ENCODE measurements at regions not wholly inside any gene's neighbourhood (a gene's known extent, or its start where the extent isn't known, plus 50 kb on each side); places are given as distances from the start of the nearest gene placed in this dataset.

DNA sequence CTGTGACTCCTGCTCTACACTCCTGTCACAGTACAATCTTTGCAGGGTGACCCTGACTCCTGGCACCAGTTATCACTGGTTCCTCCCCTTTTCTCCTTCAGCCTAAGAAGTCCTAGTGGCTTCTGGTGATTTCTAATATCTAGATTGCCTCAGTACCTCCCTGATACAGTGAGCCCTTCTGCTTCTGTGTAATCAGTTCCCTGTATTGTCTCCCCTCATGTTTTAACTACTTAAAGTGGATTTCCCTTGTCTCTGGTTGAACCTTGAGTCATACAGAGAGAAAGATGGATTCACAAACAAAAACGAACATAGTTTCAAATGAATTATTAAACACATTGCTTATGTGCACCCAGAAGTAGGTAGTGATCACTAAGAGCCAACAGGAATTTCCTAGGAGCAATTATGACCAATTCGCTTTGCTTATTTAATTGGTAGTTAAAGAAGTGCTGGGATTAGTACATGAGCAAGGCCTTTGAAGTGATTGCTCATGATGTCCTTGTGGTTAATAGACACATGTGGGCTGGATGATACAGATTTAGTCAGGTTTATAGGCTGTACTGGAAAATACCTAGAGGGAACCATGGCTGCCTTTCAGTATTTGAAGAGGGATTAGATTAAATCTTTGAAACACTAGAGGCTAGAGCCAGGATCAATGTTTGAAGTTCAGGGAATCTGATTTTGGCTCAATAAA lies 145.8 kb upstream of the MEF2C start:
- intact Hi-C loops (cut with micrococcal nuclease): no loop called here
- no peak overlapping the region for H3K27ac ChIP-seq (replicated peaks)
- H3K4me1 ChIP-seq: no peaks in the 10 kb centered on the region
- H3K27me3 ChIP-seq (ENCODE audit: low read depth): no peaks in the 10 kb centered on the region
- TF ChIP-seq, protein P1, sequence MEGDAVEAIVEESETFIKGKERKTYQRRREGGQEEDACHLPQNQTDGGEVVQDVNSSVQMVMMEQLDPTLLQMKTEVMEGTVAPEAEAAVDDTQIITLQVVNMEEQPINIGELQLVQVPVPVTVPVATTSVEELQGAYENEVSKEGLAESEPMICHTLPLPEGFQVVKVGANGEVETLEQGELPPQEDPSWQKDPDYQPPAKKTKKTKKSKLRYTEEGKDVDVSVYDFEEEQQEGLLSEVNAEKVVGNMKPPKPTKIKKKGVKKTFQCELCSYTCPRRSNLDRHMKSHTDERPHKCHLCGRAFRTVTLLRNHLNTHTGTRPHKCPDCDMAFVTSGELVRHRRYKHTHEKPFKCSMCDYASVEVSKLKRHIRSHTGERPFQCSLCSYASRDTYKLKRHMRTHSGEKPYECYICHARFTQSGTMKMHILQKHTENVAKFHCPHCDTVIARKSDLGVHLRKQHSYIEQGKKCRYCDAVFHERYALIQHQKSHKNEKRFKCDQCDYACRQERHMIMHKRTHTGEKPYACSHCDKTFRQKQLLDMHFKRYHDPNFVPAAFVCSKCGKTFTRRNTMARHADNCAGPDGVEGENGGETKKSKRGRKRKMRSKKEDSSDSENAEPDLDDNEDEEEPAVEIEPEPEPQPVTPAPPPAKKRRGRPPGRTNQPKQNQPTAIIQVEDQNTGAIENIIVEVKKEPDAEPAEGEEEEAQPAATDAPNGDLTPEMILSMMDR (IDR thresholded peaks at IDR 0.05; ENCODE audit: borderline replicate concordance): no peak
- H3K4me3 ChIP-seq: no peak overlapping the region
- no peak for DNase-seq
- H3K36me3 ChIP-seq: no peaks in the 10 kb centered on the region
- no peaks in the 10 kb centered on the region for H3K9me3 ChIP-seq (replicated peaks)

DNA sequence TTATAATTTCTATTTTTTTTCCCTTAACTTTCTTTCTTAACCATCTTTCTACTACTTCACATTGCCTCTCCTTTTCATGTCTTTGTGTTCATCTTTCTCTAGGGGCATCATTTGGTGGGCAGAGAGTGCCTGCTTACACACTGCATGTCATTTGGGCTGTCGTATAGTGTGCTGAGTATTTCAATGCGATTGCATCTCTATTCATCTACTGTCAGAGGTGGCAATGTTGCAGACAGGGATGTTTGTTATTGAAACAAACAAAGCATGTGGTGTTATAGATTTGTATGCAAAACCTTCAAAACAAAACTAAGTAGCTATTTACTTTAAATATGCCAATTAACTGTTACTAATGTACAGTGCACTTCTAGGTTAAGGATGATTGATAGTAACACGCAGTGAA lies 141.1 kb upstream of the MEF2C start:
- no peak for DNase-seq
- Histone ChIP-seq H3K4me1 (no peaks in the 10 kb centered on the region), H3K36me3 (no peaks in the 10 kb centered on the region), H3K27me3 (ENCODE audit: low read depth) (no peaks in the 10 kb centered on the region), H3K4me3 (no peak overlapping the region), H3K27ac (replicated peaks) (no peak overlapping the region), H3K9me3 (replicated peaks) (no peaks in the 10 kb centered on the region)
- intact Hi-C loops (cut with micrococcal nuclease): no loop called here
- TF ChIP-seq, protein P1 (IDR thresholded peaks at IDR 0.05; ENCODE audit: borderline replicate concordance): no peak

DNA sequence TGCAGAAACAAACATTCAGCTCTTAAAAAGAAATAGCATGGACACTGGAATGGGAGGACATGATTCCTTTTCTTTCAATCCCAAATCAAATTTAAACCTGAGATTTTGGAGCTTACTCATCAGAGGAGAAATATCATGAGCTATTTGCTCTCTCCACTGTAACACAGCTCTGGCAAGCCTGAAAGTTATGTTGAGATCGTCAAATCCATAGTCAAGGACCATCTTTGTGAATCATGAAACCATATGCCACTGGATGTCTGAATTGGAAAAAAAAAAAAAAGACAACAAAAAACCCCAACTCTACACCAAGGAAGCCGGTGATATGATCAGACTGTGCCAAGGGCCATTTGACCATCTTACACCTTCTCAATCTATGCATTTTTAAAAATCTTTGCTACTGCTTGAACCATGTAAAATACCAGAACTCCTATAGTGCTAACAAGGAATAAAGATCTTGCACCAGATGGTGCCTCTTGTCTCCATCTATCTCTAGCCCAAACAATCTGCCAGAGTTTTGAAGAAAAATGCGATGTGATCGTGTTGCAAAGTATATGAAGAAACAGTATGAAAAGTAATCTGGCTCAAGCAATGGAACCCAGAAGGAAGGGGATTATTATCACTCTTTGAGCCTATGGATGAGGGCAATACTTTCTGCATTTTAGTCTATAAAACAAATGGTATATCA lies 138.1 kb upstream of the MEF2C start:
- H3K36me3 ChIP-seq: no peaks in the 10 kb centered on the region
- H3K4me1 ChIP-seq: peaks cover 5% of the 10 kb centered on the region
- DNase-seq: no peak
- intact Hi-C loops (cut with micrococcal nuclease): no loop called here
- no peak overlapping the region for H3K4me3 ChIP-seq
- H3K27me3 ChIP-seq (ENCODE audit: low read depth): no peaks in the 10 kb centered on the region
- TF ChIP-seq, protein P1 (IDR thresholded peaks at IDR 0.05; ENCODE audit: borderline replicate concordance): no peak
- H3K9me3 ChIP-seq (replicated peaks): no peaks in the 10 kb centered on the region
- H3K27ac ChIP-seq (replicated peaks): no peak overlapping the region

DNA sequence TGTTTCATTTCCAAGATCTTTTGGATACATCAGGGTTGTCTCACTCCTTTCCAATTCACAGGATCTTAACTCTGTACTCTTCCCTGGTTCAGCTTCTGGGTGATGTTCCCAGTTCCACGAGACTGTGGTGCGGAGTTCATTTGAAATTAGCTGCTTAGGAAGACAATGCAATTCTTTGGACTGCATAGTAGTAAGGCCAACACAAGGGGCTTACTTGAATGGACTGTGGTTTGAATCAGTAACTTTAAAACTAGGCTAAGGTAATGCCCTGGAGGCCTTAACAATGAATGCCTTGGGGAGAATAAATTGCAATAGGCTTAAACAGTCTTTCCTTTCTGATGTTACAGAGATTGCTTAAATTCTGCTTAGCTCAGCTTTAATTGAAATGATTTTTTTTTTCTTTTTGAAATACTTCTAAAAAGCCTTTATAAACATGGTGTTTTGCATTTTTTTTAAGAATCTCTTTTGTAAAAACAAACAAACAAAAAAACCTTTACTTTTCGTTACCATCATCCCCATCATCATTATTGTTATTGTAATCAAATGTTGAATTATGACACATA lies 133.8 kb upstream of the MEF2C start:
- TF ChIP-seq, protein P1 (IDR thresholded peaks at IDR 0.05; ENCODE audit: borderline replicate concordance): no peak
- no peaks in the 10 kb centered on the region for H3K36me3 ChIP-seq
- DNase-seq: no peak
- no peak overlapping the region for H3K4me3 ChIP-seq
- H3K9me3 ChIP-seq (replicated peaks): no peaks in the 10 kb centered on the region
- H3K4me1 ChIP-seq: peaks cover 5% of the 10 kb centered on the region
- H3K27ac ChIP-seq (replicated peaks): no peak overlapping the region
- intact Hi-C loops (cut with micrococcal nuclease): no loop called here
- no peaks in the 10 kb centered on the region for H3K27me3 ChIP-seq (ENCODE audit: low read depth)

DNA sequence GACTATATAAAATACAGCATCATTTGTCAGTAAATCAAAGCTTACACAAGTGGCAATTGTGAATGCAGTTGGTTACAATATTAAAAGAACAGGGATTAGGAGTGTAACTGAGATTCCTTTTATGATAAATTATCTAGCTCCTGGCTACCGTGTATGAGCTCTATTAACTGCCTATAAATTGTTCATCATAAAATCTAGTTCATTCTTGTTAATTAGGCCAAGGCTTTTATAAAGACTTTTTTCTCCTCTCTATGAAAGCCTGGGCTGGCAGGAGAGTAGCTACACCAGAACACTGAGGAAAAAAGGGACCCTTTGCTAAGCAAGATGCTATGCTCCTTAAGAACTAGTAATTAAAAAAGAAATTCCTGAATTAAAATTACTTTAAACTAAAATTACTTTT lies 132.4 kb upstream of the MEF2C start:
- Histone ChIP-seq H3K4me1 (peaks cover 5% of the 10 kb centered on the region), H3K4me3 (no peak overlapping the region), H3K36me3 (no peaks in the 10 kb centered on the region), H3K27ac (replicated peaks) (no peak overlapping the region), H3K9me3 (replicated peaks) (no peaks in the 10 kb centered on the region), H3K27me3 (ENCODE audit: low read depth) (no peaks in the 10 kb centered on the region)
- TF ChIP-seq, protein P1 (IDR thresholded peaks at IDR 0.05; ENCODE audit: borderline replicate concordance): no peak
- intact Hi-C loops (cut with micrococcal nuclease): no loop called here
- no peak for DNase-seq

Data from left ventricle myocardium inferior (tissue), 1 donor.